Dendritic cell treated with granulocyte-macrophage colony-stimulating factor and Interleukin-4, amounts not matched to agents 40 ng/mL and 50 ng/mL, for 4 days (primary cell): ENCODE measurements at regions not wholly inside any gene's neighbourhood (a gene's known extent, or its start where the extent isn't known, plus 50 kb on each side); places are given as distances from the start of the nearest gene placed in this dataset.

Experiments
- H3K27ac Mint-ChIP-seq: one replicate; pipeline ENCODE4 v1.8.0; 2022; ENCODE audit warnings: mild to moderate bottlenecking, mixed read lengths
- H3K27me3 Mint-ChIP-seq: one replicate; pipeline ENCODE4 v1.8.0; 2022; ENCODE audit warnings: mild to moderate bottlenecking, mixed read lengths
- H3K36me3 Mint-ChIP-seq: one replicate; pipeline ENCODE4 v1.8.0; 2022; ENCODE audit warnings: low read depth, mixed read lengths
- H3K4me1 Mint-ChIP-seq: one replicate; pipeline ENCODE4 v1.8.0; 2022; ENCODE audit warnings: low read depth, mixed read lengths
- H3K4me3 Mint-ChIP-seq: one replicate; pipeline ENCODE4 v1.8.0; 2022; ENCODE audit warnings: mild to moderate bottlenecking, moderate library complexity, mixed read lengths
- H3K9me3 Mint-ChIP-seq: one replicate; pipeline ENCODE4 v1.8.0; 2022; ENCODE audit warnings: mixed read lengths
- intact Hi-C: fragments of 100-400 bp; cut with micrococcal nuclease; formaldehyde crosslinking; loops from one replicate; pipeline ENCODE4 v1.15.0; 2022

DNA sequence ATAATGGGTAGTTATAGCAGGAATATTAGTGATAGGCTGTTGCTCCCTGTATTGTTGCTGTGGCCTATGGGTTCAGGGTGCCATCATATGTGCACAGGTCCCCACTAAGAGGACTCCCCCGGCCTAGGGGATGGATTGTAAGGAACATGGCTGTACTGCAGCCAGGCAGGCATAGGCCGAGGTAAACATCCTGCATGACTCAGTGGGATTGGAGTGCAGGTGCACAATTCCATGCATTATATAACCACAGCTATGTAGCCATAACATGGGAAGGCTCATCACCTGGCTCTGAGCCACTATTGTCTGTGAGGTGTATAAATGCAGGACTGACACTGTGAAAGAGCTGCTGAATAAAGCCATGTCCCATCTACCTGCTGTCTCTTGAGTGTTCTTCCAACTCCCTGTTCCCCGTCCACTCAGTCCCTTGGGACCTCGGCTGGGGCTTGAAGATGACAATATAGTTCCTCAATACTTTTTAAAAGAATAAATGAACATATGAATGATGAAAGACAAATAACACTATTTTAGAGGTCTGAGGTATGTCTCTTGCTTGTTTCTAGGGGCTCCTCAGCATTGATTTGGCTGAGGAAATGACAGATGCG is 425.2 kb downstream of the IDS start:
- H3K9me3 Mint-ChIP-seq: no peaks in the 10 kb centered on the region
- no peak overlapping the region for H3K4me3 Mint-ChIP-seq
- no peaks in the 10 kb centered on the region for H3K27me3 Mint-ChIP-seq
- no peak overlapping the region for H3K27ac Mint-ChIP-seq
- H3K36me3 Mint-ChIP-seq: no peaks in the 10 kb centered on the region
- H3K4me1 Mint-ChIP-seq: no peaks in the 10 kb centered on the region
- intact Hi-C loops: no loop called here

DNA sequence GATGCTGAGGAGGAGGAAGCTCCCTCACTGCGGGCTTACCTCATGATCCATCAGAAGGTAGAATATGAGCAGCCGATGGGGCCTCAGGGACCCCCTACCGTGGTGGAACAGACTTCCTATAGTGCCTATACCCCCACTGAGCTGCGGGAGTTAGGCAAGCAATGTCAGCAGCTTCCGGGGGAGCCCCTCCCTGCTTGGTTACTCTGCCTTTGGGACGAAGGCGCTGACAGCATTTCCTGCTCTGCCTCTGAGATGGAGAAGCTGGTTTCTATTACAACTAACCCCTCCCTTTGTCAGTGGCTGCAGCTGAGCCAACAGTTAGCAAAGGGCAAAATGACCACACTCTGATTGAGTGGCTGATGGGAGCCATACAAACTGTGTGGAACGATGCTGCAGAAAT is 430.7 kb downstream of the IDS start:
- H3K9me3 Mint-ChIP-seq: no peaks in the 10 kb centered on the region
- H3K36me3 Mint-ChIP-seq: no peaks in the 10 kb centered on the region
- H3K4me3 Mint-ChIP-seq: no peak overlapping the region
- no peaks in the 10 kb centered on the region for H3K4me1 Mint-ChIP-seq
- intact Hi-C loops: no loop called here
- no peaks in the 10 kb centered on the region for H3K27me3 Mint-ChIP-seq
- no peak overlapping the region for H3K27ac Mint-ChIP-seq

DNA sequence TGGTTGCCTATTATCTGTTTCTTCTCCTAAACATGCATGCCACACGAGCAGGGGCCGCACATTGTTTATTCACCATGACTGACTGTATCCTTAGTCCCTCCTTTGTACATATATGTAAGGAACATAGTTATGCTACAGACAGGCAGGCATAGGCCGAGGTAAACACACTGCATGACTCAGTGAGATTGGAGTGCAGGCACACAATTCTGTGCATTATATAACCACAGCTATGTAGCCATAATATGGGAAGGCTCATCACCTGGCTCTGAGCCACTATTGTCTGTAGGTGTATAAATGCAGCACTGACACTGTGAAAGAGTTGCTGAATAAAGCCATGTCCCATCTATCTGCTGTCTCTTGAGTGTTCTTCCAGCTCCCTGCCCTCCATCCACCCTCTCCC is 431.6 kb downstream of the IDS start:
- no peaks in the 10 kb centered on the region for H3K9me3 Mint-ChIP-seq
- intact Hi-C loops: no loop called here
- H3K36me3 Mint-ChIP-seq: no peaks in the 10 kb centered on the region
- H3K27ac Mint-ChIP-seq: no peak overlapping the region
- H3K4me1 Mint-ChIP-seq: no peaks in the 10 kb centered on the region
- no peaks in the 10 kb centered on the region for H3K27me3 Mint-ChIP-seq
- H3K4me3 Mint-ChIP-seq: no peak overlapping the region

DNA sequence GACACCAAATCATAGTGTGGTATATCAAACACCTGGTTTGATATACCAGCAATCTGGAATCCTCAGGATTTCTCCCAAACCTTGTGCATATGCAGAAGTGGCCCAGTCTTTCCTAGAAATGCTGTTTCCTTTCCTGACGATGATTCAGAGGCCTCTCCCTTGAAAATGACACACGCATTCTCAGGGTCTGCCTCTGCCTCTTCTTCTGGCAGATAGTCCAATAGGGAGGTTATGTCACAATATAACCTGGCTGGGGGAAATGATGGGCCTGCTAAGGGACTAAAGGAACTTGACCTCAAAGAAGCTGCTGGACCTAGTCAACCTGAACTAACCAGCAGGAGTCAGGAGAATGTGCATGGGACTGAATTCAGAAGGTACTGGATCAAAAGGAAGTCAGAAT is 435.2 kb downstream of the IDS start:
- Mint-ChIP-seq H3K36me3 (no peaks in the 10 kb centered on the region), H3K27me3 (no peaks in the 10 kb centered on the region), H3K4me1 (no peaks in the 10 kb centered on the region), H3K27ac (no peak overlapping the region), H3K9me3 (no peaks in the 10 kb centered on the region), H3K4me3 (no peak overlapping the region)
- intact Hi-C loops: no loop called here

DNA sequence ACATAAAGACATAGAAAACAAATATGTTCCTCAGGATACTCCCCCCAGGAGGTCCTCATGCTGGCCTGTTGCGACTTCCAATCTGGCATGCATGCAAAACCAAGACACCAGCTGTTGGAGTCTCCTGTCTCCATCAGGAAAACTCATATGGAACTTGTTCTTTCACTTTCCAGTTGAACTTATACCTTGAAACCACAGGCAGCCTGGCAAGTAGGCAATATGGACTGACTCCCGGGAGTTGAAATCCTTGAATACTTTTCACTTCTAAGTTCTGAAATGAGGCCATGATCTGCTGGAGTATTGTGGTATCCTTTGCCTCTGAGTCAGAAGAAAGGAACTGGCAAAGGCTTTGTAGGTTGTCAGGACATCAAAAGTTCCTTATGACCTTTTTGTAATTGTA is 444.2 kb downstream of the IDS start:
- intact Hi-C loops: no loop called here
- Mint-ChIP-seq H3K36me3 (no peaks in the 10 kb centered on the region), H3K9me3 (no peaks in the 10 kb centered on the region), H3K27me3 (no peaks in the 10 kb centered on the region), H3K4me1 (peaks cover 5% of the 10 kb centered on the region), H3K27ac (no peak overlapping the region), H3K4me3 (no peak overlapping the region)
